ENCODE measurements at regions not wholly inside any gene's neighbourhood (a gene's known extent, or its start where the extent isn't known, plus 50 kb on each side); places are given as distances from the start of the nearest gene placed in this dataset.

DNA sequence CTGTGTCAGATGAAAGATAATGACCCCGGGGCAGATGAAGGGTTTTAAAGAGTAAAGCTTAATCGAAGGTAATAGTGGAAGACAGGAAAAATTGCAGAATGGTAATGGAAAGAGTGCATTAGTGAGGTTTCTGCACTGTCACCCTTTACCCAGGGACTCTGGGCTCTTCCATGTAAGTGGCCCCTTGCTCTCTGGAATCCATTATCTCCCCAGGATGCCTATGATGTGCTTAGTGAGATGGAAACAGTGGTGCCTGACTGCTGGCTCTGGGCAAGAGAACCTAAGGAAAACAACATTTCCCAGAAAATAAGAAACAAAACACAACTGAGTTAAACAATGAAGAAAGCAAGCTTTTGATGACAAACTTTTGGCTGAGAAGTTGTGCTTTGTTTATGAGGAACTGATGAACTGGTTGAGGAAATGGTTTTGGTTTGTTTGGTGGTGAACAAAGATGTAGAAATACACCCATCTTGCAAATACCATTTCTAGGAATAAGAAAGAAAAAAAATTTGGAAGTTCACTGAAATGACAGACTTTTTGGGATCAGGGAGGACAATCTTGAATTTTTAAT, 119.9 kb upstream of the RASGRP1 start:
- TF ChIP-seq MXI1 (conservative IDR thresholded peaks at IDR 0.05; ENCODE audit: poor library complexity, severe bottlenecking): no peak
- TF ChIP-seq, protein P1, sequence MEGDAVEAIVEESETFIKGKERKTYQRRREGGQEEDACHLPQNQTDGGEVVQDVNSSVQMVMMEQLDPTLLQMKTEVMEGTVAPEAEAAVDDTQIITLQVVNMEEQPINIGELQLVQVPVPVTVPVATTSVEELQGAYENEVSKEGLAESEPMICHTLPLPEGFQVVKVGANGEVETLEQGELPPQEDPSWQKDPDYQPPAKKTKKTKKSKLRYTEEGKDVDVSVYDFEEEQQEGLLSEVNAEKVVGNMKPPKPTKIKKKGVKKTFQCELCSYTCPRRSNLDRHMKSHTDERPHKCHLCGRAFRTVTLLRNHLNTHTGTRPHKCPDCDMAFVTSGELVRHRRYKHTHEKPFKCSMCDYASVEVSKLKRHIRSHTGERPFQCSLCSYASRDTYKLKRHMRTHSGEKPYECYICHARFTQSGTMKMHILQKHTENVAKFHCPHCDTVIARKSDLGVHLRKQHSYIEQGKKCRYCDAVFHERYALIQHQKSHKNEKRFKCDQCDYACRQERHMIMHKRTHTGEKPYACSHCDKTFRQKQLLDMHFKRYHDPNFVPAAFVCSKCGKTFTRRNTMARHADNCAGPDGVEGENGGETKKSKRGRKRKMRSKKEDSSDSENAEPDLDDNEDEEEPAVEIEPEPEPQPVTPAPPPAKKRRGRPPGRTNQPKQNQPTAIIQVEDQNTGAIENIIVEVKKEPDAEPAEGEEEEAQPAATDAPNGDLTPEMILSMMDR (IDR thresholded peaks at IDR 0.05; ENCODE audit: poor library complexity, severe bottlenecking): no peak
- TF ChIP-seq, protein P2, sequence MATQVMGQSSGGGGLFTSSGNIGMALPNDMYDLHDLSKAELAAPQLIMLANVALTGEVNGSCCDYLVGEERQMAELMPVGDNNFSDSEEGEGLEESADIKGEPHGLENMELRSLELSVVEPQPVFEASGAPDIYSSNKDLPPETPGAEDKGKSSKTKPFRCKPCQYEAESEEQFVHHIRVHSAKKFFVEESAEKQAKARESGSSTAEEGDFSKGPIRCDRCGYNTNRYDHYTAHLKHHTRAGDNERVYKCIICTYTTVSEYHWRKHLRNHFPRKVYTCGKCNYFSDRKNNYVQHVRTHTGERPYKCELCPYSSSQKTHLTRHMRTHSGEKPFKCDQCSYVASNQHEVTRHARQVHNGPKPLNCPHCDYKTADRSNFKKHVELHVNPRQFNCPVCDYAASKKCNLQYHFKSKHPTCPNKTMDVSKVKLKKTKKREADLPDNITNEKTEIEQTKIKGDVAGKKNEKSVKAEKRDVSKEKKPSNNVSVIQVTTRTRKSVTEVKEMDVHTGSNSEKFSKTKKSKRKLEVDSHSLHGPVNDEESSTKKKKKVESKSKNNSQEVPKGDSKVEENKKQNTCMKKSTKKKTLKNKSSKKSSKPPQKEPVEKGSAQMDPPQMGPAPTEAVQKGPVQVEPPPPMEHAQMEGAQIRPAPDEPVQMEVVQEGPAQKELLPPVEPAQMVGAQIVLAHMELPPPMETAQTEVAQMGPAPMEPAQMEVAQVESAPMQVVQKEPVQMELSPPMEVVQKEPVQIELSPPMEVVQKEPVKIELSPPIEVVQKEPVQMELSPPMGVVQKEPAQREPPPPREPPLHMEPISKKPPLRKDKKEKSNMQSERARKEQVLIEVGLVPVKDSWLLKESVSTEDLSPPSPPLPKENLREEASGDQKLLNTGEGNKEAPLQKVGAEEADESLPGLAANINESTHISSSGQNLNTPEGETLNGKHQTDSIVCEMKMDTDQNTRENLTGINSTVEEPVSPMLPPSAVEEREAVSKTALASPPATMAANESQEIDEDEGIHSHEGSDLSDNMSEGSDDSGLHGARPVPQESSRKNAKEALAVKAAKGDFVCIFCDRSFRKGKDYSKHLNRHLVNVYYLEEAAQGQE (IDR thresholded peaks at IDR 0.05; ENCODE audit: borderline replicate concordance): peak; percentile 46
- peak; percentile 79 for TF ChIP-seq POLR2AphosphoS5 (IDR thresholded peaks at IDR 0.05)
